Skeletal muscle tissue (tissue), 3 donors: ENCODE measurements at regions not wholly inside any gene's neighbourhood (a gene's known extent, or its start where the extent isn't known, plus 50 kb on each side); places are given as distances from the start of the nearest gene placed in this dataset.
"Not testable (repeated sequence)": the region's sequence is repeated elsewhere in the genome, so short reads cannot be mapped to it uniquely, and the experiment has no call there.

Experiments
- H3K27ac ChIP-seq: one replicate; pipeline ENCODE4 v1.7.0; 2013; ENCODE audit warnings: mild to moderate bottlenecking, low read depth, low read length, inconsistent platforms
- H3K27me3 ChIP-seq, 3 donors: one replicate each; pipeline ENCODE4 v1.7.0; 2013; ENCODE audit warnings: low read length in 3 of 3; ENCODE audit not compliant: control insufficient read depth in 3 of 3, insufficient read depth in 3 of 3
- H3K36me3 ChIP-seq, 3 donors: one replicate each; pipeline ENCODE4 v1.7.0; 2013; ENCODE audit warnings: low read length in 3 of 3; ENCODE audit not compliant: control insufficient read depth in 3 of 3, insufficient read depth in 3 of 3
- H3K4me1 ChIP-seq, 3 donors: one replicate each; pipeline ENCODE4 v1.7.0; 2013; ENCODE audit warnings: low read length in 3 of 3, mild to moderate bottlenecking in 3 of 3; ENCODE audit not compliant: control insufficient read depth in 3 of 3, insufficient read depth in 3 of 3
- H3K4me3 ChIP-seq, 3 donors: one replicate each; pipeline ENCODE4 v1.7.0; 2013; ENCODE audit warnings: low read length in 3 of 3
- H3K9ac ChIP-seq, 3 donors: one replicate each; pipeline ENCODE4 v1.7.0; 2013; ENCODE audit warnings: low read length in 3 of 3, mild to moderate bottlenecking in 3 of 3, moderate library complexity in 2 of 3, low read depth in 1 of 3
- H3K9me3 ChIP-seq, 3 donors: one replicate each; pipeline ENCODE4 v1.7.0; 2013; ENCODE audit warnings: low read length in 3 of 3; ENCODE audit not compliant: control insufficient read depth in 3 of 3
- donor health status: Osteomylitis.

- H3K9ac ChIP-seq, result no peak overlapping the region
- no peaks in the 10 kb centered on the region for H3K36me3 ChIP-seq
- H3K27ac ChIP-seq, result no peak overlapping the region
- H3K27me3 ChIP-seq, result peaks cover 9 to 15% (median 11%) of the 10 kb centered on the region in 3 donors
- peaks cover 4 to 16% (median 7%) of the 10 kb centered on the region in 3 donors for H3K4me1 ChIP-seq
- no peaks in the 10 kb centered on the region for H3K9me3 ChIP-seq
- H3K4me3 ChIP-seq, result peak overlapping the region in 1 of 3 donors; percentile 51
Measured at GRCh38 chr12:67067453-67068203, 201.5 kb upstream of the CAND1 start.

GRCh38 chr12:67068204-67068731 is 200.9 kb upstream of the CAND1 start:
- H3K27ac ChIP-seq, result no peak overlapping the region
- H3K9ac ChIP-seq, result peak overlapping the region in 1 of 3 donors; percentile 16

GRCh38 chr12:67068761-67069450 is 200.3 kb upstream of the CAND1 start:
- peaks cover 9 to 15% (median 11%) of the 10 kb centered on the region in 3 donors for H3K27me3 ChIP-seq

More at GRCh38 chr12:67068204-67068731, 200.9 kb upstream of the CAND1 start:
- Histone ChIP-seq H3K4me3 (peak overlapping the region; percentile 14 to 51 (median 41)), H3K4me1 (peaks cover 4 to 16% (median 7%) of the 10 kb centered on the region in 3 donors), H3K27me3 (peaks cover 9 to 15% (median 11%) of the 10 kb centered on the region in 3 donors), H3K9me3 (no peaks in the 10 kb centered on the region), H3K36me3 (no peaks in the 10 kb centered on the region)

GRCh38 chr12:67069451-67070306 is 199.5 kb upstream of the CAND1 start:
- Histone ChIP-seq H3K4me1 (peaks cover 4 to 16% (median 7%) of the 10 kb centered on the region in 3 donors), H3K27me3 (peaks cover 9 to 15% (median 11%) of the 10 kb centered on the region in 3 donors), H3K9me3 (no peaks in the 10 kb centered on the region), H3K9ac (peak overlapping the region in 2 of 3 donors; percentile 14 to 69), H3K4me3 (peak overlapping the region; percentile 17 to 70 (median 58)), H3K27ac (no peak overlapping the region), H3K36me3 (no peaks in the 10 kb centered on the region)

More at GRCh38 chr12:67068761-67069450, 200.3 kb upstream of the CAND1 start:
- Histone ChIP-seq H3K9me3 (no peaks in the 10 kb centered on the region), H3K4me1 (peaks cover 4 to 16% (median 7%) of the 10 kb centered on the region in 3 donors), H3K36me3 (no peaks in the 10 kb centered on the region), H3K9ac (peak overlapping the region in 1 of 3 donors; percentile 69), H3K27ac (no peak overlapping the region), H3K4me3 (peak overlapping the region; percentile 58 to 63 (median 60))

GRCh38 chr12:67070307-67070600 is 198.9 kb upstream of the CAND1 start:
- Histone ChIP-seq H3K27ac (no peak overlapping the region), H3K4me3 (peak overlapping the region in 1 of 3 donors; percentile 70), H3K4me1 (peaks cover 4 to 16% (median 7%) of the 10 kb centered on the region in 3 donors), H3K36me3 (no peaks in the 10 kb centered on the region), H3K9ac (no peak overlapping the region), H3K9me3 (no peaks in the 10 kb centered on the region), H3K27me3 (peaks cover 9 to 15% (median 11%) of the 10 kb centered on the region in 3 donors)

DNA sequence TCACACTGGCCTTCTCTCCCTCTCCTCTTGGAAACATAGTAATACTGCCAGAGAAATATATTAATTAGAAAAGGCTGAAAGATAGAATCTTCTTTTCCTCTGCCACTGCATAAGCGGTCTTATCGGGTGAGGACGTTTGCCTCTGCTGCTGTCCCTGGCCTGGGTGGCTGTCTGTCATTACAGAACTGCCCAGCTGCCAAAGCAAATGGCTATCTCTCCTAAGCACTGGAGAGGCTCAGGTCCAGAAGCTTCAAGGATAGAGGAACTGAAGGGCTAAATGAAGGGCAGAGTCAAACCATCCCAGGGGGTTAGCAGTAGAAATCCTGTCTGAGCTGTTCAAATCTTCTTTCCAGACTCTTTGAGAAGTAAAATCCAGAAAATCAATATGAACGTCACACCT is 198.6 kb upstream of the CAND1 start:
- H3K9me3 ChIP-seq, result no peaks in the 10 kb centered on the region
- H3K27ac ChIP-seq, result no peak overlapping the region
- no peak overlapping the region for H3K9ac ChIP-seq
- H3K4me1 ChIP-seq, result peaks cover 4 to 16% (median 7%) of the 10 kb centered on the region in 3 donors
- no peak overlapping the region for H3K4me3 ChIP-seq
- no peaks in the 10 kb centered on the region for H3K36me3 ChIP-seq
- peaks cover 9 to 15% (median 11%) of the 10 kb centered on the region in 3 donors for H3K27me3 ChIP-seq

DNA sequence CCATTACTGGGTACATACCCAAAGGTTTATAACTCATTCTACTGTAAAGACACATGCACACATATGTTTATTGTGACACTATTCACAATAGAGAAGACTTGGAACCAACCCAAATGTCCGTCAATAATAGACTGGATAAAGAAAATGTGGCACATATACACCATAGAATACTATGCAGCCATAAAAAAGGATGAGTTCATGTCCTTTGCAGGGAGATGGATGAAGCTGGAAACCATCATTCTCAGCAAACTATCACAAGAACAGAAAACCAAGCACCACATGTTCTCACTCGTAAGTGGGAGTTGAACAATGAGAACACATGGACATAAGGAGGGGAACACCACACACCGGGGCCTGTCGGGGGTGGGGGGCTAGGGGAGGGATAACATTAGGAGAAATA is 196.9 kb upstream of the CAND1 start:
- Histone ChIP-seq H3K27me3 (peaks cover 9 to 11% (median 11%) of the 10 kb centered on the region in 3 donors), H3K4me1 (peaks cover 4 to 16% (median 7%) of the 10 kb centered on the region in 3 donors)
- not testable (repeated sequence) for H3K9me3 ChIP-seq, H3K9ac ChIP-seq, H3K4me3 ChIP-seq, H3K27ac ChIP-seq, H3K36me3 ChIP-seq

DNA sequence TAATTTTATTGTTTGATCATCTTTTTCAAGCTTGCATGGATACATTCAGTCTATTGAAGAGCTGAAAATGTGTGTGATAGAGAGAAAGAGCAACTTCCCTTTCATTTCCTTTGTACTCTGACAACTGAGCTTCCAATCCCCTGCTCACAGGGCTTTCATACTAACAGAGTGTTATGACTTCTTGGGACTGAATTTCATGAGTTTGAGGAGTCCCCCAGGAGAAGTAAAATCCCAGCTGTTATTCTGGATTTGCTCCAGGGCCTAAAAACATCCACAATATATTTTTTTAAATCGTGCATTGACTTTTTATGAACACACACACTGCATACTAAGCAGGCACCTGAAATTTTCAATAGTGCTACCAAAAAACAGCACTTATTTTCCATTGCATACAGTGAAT is 195.8 kb upstream of the CAND1 start:
- H3K27me3 ChIP-seq, result peaks cover under 1 to 1% (median 1%) of the 10 kb centered on the region in 3 donors
- H3K4me1 ChIP-seq, result peaks cover under 1 to 8% (median 5%) of the 10 kb centered on the region in 3 donors
- H3K9ac ChIP-seq, result no peak overlapping the region
- no peak overlapping the region for H3K4me3 ChIP-seq
- no peaks in the 10 kb centered on the region for H3K36me3 ChIP-seq
- H3K9me3 ChIP-seq, result no peaks in the 10 kb centered on the region
- no peak overlapping the region for H3K27ac ChIP-seq

DNA sequence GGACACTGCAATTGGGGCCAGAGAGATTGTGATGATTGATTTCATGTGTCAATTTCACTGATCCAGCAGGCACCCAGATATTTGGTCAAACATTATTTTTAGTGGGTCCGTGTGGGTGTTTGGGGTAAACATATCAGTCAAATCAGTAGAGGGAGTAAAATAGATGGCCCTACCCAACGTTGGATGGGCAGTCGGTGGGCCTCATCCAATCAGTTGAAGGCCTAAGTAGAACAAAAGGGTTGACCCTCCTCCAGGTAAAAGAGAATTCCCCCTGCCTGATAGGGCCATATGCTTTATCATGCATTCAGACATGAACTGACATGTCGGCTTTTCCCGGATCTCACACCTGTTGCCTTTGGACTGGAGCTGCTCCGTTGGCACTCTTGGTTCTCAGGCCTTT is 195.1 kb upstream of the CAND1 start:
- Histone ChIP-seq H3K27me3 (no peaks in the 10 kb centered on the region), H3K4me1 (peaks cover 0 to 7% (median 5%) of the 10 kb centered on the region in 3 donors), H3K9me3 (no peaks in the 10 kb centered on the region), H3K4me3 (no peak overlapping the region), H3K36me3 (no peaks in the 10 kb centered on the region), H3K27ac (no peak overlapping the region), H3K9ac (no peak overlapping the region)
